ENCODE measurements at regions not wholly inside any gene's neighbourhood (a gene's known extent, or its start where the extent isn't known, plus 50 kb on each side); places are given as distances from the start of the nearest gene placed in this dataset.

- intact Hi-C loops (cut with DNase I), result no loop called here
- TF ChIP-seq CTCF (IDR thresholded peaks at IDR 0.05), result no peak
- Histone ChIP-seq H3K9me3 (no peaks in the 10 kb centered on the region), H3K27me3 (ENCODE audit: insufficient read depth in 3 of 3, low read length in 2 of 3) (no peaks in the 10 kb centered on the region), H3K36me3 (ENCODE audit: insufficient read depth in 1 of 2, low read depth in 1 of 2) (no peaks in the 10 kb centered on the region), H3K4me1 (no peaks in the 10 kb centered on the region), H3K27ac (no peak overlapping the region), H3K4me3 (no peak overlapping the region)
- DNase-seq (no peak), ATAC-seq (no peak)
- 24 to 40% (median 38%) methylated on average over 5 of the region's 5 CpGs for WGBS, 3 donors
These were observed 389.5 kb upstream of the CDH4 start for GRCh38 chr20:60862601-60863000.

- H3K4me1 ChIP-seq, result no peaks in the 10 kb centered on the region
- intact Hi-C loops (cut with DNase I), result no loop called here
- no peaks in the 10 kb centered on the region for H3K9me3 ChIP-seq
- no peaks in the 10 kb centered on the region for H3K27me3 ChIP-seq (ENCODE audit: insufficient read depth in 3 of 3, low read length in 2 of 3)
- no peaks in the 10 kb centered on the region for H3K36me3 ChIP-seq (ENCODE audit: insufficient read depth in 1 of 2, low read depth in 1 of 2)
- no peak for TF ChIP-seq CTCF (IDR thresholded peaks at IDR 0.05)
- no peak for ATAC-seq
- H3K27ac ChIP-seq, result no peak overlapping the region
- H3K4me3 ChIP-seq, result no peak overlapping the region
- no peak for DNase-seq
- 84 to 91% (median 90%) methylated on average over 3 of the region's 3 CpGs for WGBS, 3 donors
These were observed 388.5 kb upstream of the CDH4 start for GRCh38 chr20:60863548-60863947.

GRCh38 chr20:60867589-60867988, 384.5 kb upstream of the CDH4 start:
- Histone ChIP-seq H3K9me3 (no peaks in the 10 kb centered on the region), H3K27me3 (ENCODE audit: insufficient read depth in 3 of 3, low read length in 2 of 3) (peaks cover 0 to 7% (median 0%) of the 10 kb centered on the region in 3 donors), H3K4me3 (no peak overlapping the region), H3K27ac (no peak overlapping the region), H3K4me1 (no peaks in the 10 kb centered on the region), H3K36me3 (ENCODE audit: insufficient read depth in 1 of 2, low read depth in 1 of 2) (no peaks in the 10 kb centered on the region)
- DNase-seq (no peak), ATAC-seq (no peak)
- intact Hi-C loops (cut with DNase I), result no loop called here
- no peak for TF ChIP-seq CTCF (IDR thresholded peaks at IDR 0.05)
- 61 to 70% (median 66%) methylated on average over 3 of the region's 3 CpGs for WGBS, 3 donors

- no peak overlapping the region for H3K27ac ChIP-seq
- DNase-seq, result no peak
- H3K36me3 ChIP-seq (ENCODE audit: insufficient read depth in 1 of 2, low read depth in 1 of 2), result no peaks in the 10 kb centered on the region
- 75 to 79% (median 75%) methylated on average over 22 of the region's 22 CpGs for whole genome bisulfite sequencing, 3 donors
- no peaks in the 10 kb centered on the region for H3K9me3 ChIP-seq
- intact Hi-C loops (cut with DNase I), result no loop called here
- H3K4me1 ChIP-seq, result no peaks in the 10 kb centered on the region
- peaks cover 0 to 7% (median 0%) of the 10 kb centered on the region in 3 donors for H3K27me3 ChIP-seq (ENCODE audit: insufficient read depth in 3 of 3, low read length in 2 of 3)
- no peak overlapping the region for H3K4me3 ChIP-seq
- no peak for ATAC-seq
- no peak for TF ChIP-seq CTCF (IDR thresholded peaks at IDR 0.05)
These were observed 383.7 kb upstream of the CDH4 start for GRCh38 chr20:60868316-60868891.

- Histone ChIP-seq H3K4me3 (no peak overlapping the region), H3K4me1 (no peaks in the 10 kb centered on the region), H3K27ac (no peak overlapping the region), H3K36me3 (ENCODE audit: insufficient read depth in 1 of 2, low read depth in 1 of 2) (no peaks in the 10 kb centered on the region), H3K9me3 (no peaks in the 10 kb centered on the region), H3K27me3 (ENCODE audit: insufficient read depth in 3 of 3, low read length in 2 of 3) (peaks cover 0 to 7% (median 0%) of the 10 kb centered on the region in 3 donors)
- intact Hi-C loops (cut with DNase I), result no loop called here
- no peak for TF ChIP-seq CTCF (IDR thresholded peaks at IDR 0.05)
- ATAC-seq (no peak), DNase-seq (no peak)
- WGBS, 3 donors, result 37 to 47% (median 41%) methylated on average over 12 of the region's 12 CpGs
These were observed 383.0 kb upstream of the CDH4 start for GRCh38 chr20:60869087-60869486.
